ENCODE measurements at regions not wholly inside any gene's neighbourhood (a gene's known extent, or its start where the extent isn't known, plus 50 kb on each side); places are given as distances from the start of the nearest gene placed in this dataset.

DNA sequence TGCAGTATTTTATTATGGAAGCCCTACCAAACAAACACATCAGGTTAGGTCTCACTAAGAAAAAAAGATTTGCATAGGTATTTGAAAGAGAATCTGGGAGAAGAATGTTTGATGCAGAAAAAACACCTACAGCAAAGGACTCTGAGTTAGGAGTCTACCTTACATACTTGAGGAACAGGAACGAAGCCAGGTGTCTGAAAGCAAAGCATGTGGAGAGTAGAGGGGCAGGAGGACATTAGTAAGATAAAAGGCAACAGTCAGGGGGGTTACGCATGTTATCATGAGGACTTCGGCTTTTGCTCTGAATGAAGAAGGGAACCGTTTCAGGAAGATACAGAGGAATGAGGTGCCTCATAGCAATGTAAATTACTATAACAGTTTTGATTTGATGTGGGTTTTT lies 87.9 kb upstream of the PTER start:
- no peak for TF ChIP-seq TAF1 (IDR thresholded peaks at IDR 0.05; ENCODE audit: borderline replicate concordance, insufficient read depth, low read length)
- TF ChIP-seq POLR2AphosphoS5 (IDR thresholded peaks at IDR 0.05; ENCODE audit: low read depth, low read length): no peak
- TF ChIP-seq SIN3A (IDR thresholded peaks at IDR 0.05; ENCODE audit: borderline replicate concordance, insufficient read depth, low read length): no peak

Measured in PFSK-1 (cell line).